ENCODE measurements at regions not wholly inside any gene's neighbourhood (a gene's known extent, or its start where the extent isn't known, plus 50 kb on each side); places are given as distances from the start of the nearest gene placed in this dataset.

DNA sequence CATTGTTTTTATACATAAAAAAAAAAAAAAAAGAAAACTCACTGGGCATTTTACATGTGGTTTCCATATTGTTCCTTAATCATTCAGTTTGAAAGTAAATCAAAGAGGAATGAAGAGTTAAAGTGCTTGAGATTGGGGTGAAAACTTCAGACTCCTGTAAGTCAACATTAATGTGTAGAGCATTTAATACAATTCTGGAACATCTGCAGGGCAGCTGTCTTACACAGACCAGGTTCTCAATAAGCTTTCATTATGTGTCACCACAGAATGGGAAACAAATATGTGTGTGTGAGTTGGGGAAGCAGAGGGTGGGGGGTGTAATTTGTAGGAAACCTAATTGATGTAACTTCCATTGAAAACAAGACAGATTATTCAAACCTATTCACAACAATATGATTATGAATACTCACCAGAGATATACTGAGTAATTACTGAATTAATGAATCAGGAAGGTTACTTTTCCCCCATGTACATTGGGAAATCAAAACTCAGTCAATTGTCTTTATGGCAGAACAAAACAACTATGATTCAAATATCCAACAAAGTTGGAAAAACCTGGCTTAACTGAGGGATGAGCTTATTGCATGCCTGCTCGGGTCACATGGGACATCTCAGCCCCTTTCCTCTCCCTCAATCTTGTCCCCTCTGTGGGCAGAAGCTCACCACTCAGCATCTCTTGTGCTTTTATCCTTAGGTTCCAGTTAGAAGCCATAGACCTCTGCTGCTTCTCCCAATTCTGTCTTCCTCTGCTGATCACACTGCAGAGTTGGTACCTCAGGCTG lies 281.2 kb upstream of the THBS1 start:
- H3K4me1 Mint-ChIP-seq (ENCODE audit: low read depth), result no peaks in the 10 kb centered on the region
- peaks cover 5% of the 10 kb centered on the region for H3K27me3 Mint-ChIP-seq
- TF ChIP-seq, protein P1, sequence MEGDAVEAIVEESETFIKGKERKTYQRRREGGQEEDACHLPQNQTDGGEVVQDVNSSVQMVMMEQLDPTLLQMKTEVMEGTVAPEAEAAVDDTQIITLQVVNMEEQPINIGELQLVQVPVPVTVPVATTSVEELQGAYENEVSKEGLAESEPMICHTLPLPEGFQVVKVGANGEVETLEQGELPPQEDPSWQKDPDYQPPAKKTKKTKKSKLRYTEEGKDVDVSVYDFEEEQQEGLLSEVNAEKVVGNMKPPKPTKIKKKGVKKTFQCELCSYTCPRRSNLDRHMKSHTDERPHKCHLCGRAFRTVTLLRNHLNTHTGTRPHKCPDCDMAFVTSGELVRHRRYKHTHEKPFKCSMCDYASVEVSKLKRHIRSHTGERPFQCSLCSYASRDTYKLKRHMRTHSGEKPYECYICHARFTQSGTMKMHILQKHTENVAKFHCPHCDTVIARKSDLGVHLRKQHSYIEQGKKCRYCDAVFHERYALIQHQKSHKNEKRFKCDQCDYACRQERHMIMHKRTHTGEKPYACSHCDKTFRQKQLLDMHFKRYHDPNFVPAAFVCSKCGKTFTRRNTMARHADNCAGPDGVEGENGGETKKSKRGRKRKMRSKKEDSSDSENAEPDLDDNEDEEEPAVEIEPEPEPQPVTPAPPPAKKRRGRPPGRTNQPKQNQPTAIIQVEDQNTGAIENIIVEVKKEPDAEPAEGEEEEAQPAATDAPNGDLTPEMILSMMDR (IDR thresholded peaks at IDR 0.05; ENCODE audit: unreplicated experiment), result no peak
- H3K36me3 Mint-ChIP-seq (ENCODE audit: insufficient read depth), result no peaks in the 10 kb centered on the region
- H3K27ac Mint-ChIP-seq, result no peak overlapping the region
- no peak for DNase-seq (ENCODE audit: low spot score, unreplicated experiment)
- H3K4me3 Mint-ChIP-seq (ENCODE audit: low read depth), result no peak overlapping the region
- H3K9me3 Mint-ChIP-seq (ENCODE audit: low read depth), result no peaks in the 10 kb centered on the region

DNA sequence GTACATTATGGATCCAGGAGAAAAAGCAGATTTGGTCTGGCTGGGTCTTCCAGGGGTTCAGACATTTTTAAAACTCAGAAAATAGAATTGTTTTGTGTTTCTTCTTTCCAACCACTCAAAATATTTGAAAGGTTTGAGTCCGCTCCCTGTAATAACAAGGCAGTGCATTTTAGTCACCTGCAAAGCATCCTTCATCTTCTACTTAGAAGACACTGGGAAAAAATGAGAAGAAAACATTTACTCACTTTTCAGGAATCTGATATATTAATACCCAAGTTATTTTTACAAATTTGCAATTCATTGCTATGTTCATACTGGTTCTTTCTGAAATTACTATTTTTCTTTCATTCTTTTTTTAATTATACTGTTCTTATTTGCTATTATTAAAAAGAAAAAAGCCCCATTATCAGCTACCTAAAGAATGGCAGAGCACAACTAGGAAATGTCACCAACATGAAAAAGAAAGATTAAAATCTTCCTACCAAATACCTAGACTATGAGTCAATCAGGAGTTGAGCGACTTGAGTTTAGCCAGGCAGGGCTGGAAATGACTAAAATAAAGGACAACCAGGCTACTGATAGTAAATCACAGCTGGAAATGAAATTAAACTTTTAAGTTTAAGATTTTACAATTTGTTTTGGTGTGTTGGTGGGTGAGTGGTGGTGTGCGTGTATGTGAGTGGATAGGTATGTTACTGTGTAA lies 280.3 kb upstream of the THBS1 start:
- TF ChIP-seq, protein P1 (IDR thresholded peaks at IDR 0.05; ENCODE audit: unreplicated experiment), result no peak
- no peak overlapping the region for H3K27ac Mint-ChIP-seq
- H3K4me3 Mint-ChIP-seq (ENCODE audit: low read depth), result no peak overlapping the region
- H3K9me3 Mint-ChIP-seq (ENCODE audit: low read depth), result no peaks in the 10 kb centered on the region
- no peaks in the 10 kb centered on the region for H3K4me1 Mint-ChIP-seq (ENCODE audit: low read depth)
- peaks cover 5% of the 10 kb centered on the region for H3K27me3 Mint-ChIP-seq
- no peak for DNase-seq (ENCODE audit: low spot score, unreplicated experiment)
- no peaks in the 10 kb centered on the region for H3K36me3 Mint-ChIP-seq (ENCODE audit: insufficient read depth)

DNA sequence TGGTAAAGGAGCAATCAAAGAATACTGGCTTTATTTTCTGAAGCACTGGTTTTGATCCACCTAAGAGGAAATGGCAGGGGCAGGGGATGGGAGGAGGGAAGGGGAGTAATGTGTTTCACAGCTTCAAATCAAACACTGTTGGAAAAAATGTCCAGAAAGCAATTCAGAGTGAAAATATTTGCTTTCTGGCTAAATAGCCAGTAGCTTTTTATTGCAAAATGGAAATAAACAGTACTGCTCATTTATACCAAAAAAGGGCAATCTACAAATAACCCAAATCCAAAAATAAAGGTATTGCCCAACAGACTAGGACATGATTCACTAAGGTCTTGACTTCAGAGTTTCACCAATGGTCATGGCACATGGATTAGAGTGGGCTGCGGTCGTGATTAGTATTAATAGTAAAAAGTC lies 279.3 kb upstream of the THBS1 start:
- no peak overlapping the region for H3K27ac Mint-ChIP-seq
- H3K4me3 Mint-ChIP-seq (ENCODE audit: low read depth), result no peak overlapping the region
- H3K27me3 Mint-ChIP-seq, result peaks cover 5% of the 10 kb centered on the region
- TF ChIP-seq, protein P1 (IDR thresholded peaks at IDR 0.05; ENCODE audit: unreplicated experiment), result no peak
- H3K9me3 Mint-ChIP-seq (ENCODE audit: low read depth), result no peaks in the 10 kb centered on the region
- H3K36me3 Mint-ChIP-seq (ENCODE audit: insufficient read depth), result no peaks in the 10 kb centered on the region
- no peak for DNase-seq (ENCODE audit: low spot score, unreplicated experiment)
- H3K4me1 Mint-ChIP-seq (ENCODE audit: low read depth), result no peaks in the 10 kb centered on the region

DNA sequence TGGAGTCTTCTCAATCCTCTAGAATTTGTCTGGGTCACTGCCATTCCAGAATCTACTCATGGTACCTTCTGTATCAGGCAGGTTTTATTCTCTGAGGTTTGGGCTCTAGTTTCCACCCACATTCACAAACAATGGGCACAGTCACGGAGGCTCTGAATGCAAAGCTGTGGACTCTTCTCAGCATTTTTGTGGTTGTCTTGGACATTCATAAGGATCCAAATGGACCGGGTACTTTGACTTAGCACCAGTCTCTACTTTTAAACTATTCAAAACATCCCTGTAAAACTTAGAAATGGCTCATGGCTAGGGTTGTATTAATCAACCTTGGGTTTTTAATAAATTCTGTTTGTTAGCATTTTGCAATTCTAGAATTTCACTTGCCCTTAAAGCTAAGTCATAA lies 277.9 kb upstream of the THBS1 start:
- H3K4me3 Mint-ChIP-seq (ENCODE audit: low read depth), result no peak overlapping the region
- peaks cover 5% of the 10 kb centered on the region for H3K27me3 Mint-ChIP-seq
- H3K36me3 Mint-ChIP-seq (ENCODE audit: insufficient read depth), result peaks cover 1% of the 10 kb centered on the region
- H3K9me3 Mint-ChIP-seq (ENCODE audit: low read depth), result peaks cover 8% of the 10 kb centered on the region
- DNase-seq (ENCODE audit: low spot score, unreplicated experiment), result no peak
- H3K4me1 Mint-ChIP-seq (ENCODE audit: low read depth), result no peaks in the 10 kb centered on the region
- TF ChIP-seq, protein P1 (IDR thresholded peaks at IDR 0.05; ENCODE audit: unreplicated experiment), result no peak
- H3K27ac Mint-ChIP-seq, result no peak overlapping the region

DNA sequence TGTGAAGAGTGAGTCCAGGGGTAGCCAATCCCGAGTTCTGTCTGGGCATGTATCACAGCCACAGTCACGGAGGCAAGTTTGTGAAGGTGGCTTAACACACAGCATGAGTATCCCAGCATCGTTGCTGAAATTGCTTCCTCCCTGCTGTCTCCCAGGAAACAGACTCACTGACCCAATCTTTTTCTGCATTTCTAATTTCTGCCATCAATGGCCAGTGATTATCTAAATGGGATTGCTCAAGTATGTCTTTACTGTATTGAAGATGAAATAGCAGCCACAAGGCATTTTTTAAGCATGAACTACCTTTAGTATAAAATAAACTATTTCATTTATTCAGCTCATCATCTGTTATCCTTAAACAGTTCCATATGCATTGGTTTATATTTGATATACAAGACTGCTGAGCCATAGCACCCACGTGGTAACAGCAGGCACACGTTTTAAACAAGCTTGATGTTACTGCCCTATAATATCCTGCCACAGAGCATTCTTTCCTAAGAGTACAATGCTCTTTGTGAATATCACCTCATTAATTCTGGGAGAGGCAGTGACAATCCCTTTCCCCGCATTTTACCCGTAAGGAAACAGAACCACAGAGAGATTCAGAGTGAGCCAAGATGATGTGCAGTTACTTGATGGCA lies 276.6 kb upstream of the THBS1 start:
- peaks cover 1% of the 10 kb centered on the region for H3K36me3 Mint-ChIP-seq (ENCODE audit: insufficient read depth)
- no peaks in the 10 kb centered on the region for H3K4me1 Mint-ChIP-seq (ENCODE audit: low read depth)
- TF ChIP-seq, protein P1 (IDR thresholded peaks at IDR 0.05; ENCODE audit: unreplicated experiment), result no peak
- H3K27ac Mint-ChIP-seq, result no peak overlapping the region
- H3K9me3 Mint-ChIP-seq (ENCODE audit: low read depth), result peaks cover 8% of the 10 kb centered on the region
- DNase-seq (ENCODE audit: low spot score, unreplicated experiment), result no peak
- peaks cover 5% of the 10 kb centered on the region for H3K27me3 Mint-ChIP-seq
- H3K4me3 Mint-ChIP-seq (ENCODE audit: low read depth), result no peak overlapping the region

Measured in progenitor cell of endocrine pancreas (in vitro differentiated cells).